GM18508 (cell line): ENCODE measurements at regions not wholly inside any gene's neighbourhood (a gene's known extent, or its start where the extent isn't known, plus 50 kb on each side); places are given as distances from the start of the nearest gene placed in this dataset.
"Not testable (repeated sequence)": the region's sequence is repeated elsewhere in the genome, so short reads cannot be mapped to it uniquely, and the experiment has no call there.

ENCODE experiments used
- ATAC-seq: cut with Tn5 transposase; IDR thresholded peaks from one replicate; pipeline ENCODE4 v1.9.1; 2021; ENCODE audit warnings: moderate number of reproducible peaks; ENCODE audit not compliant: insufficient read depth, unreplicated experiment

- ATAC-seq = no peak
Observed at GRCh38 chr2:101612019-101612418, 85.5 kb upstream of the MAP4K4 start.

GRCh38 chr2:101610750-101611315 lies 86.7 kb upstream of the MAP4K4 start:
- ATAC-seq = no peak

- no peak for ATAC-seq
Observed at GRCh38 chr2:101609433-101609832, 88.1 kb upstream of the MAP4K4 start.

- ATAC-seq = no peak
Observed at GRCh38 chr2:101608408-101609310, 88.8 kb upstream of the MAP4K4 start.

GRCh38 chr2:101597347-101597944 lies 100.1 kb upstream of the MAP4K4 start:
- no peak for ATAC-seq

- no peak for ATAC-seq
Observed at GRCh38 chr2:101596333-101596732, 101.2 kb upstream of the MAP4K4 start.

- ATAC-seq = no peak
Observed at GRCh38 chr2:101587251-101587650, 110.3 kb upstream of the MAP4K4 start.

GRCh38 chr2:101583861-101584260 lies 108.9 kb upstream of the RFX8 start:
- ATAC-seq = no peak

GRCh38 chr2:101581675-101582299 lies 106.9 kb upstream of the RFX8 start:
- ATAC-seq = no peak

GRCh38 chr2:101580528-101580927 lies 105.6 kb upstream of the RFX8 start:
- no peak for ATAC-seq

GRCh38 chr2:101578671-101579070 lies 103.8 kb upstream of the RFX8 start:
- ATAC-seq = no peak

- ATAC-seq = not testable (repeated sequence)
Observed at GRCh38 chr2:101578135-101578534, 103.2 kb upstream of the RFX8 start.

GRCh38 chr2:101577173-101577572 lies 102.3 kb upstream of the RFX8 start:
- ATAC-seq = no peak

- no peak for ATAC-seq
Observed at GRCh38 chr2:101574622-101575021, 99.7 kb upstream of the RFX8 start.

GRCh38 chr2:101571951-101572350 lies 97.0 kb upstream of the RFX8 start:
- ATAC-seq = no peak

- no peak for ATAC-seq
Observed at GRCh38 chr2:101569886-101570520, 95.1 kb upstream of the RFX8 start.

- ATAC-seq = no peak
Observed at GRCh38 chr2:101568969-101569368, 94.1 kb upstream of the RFX8 start.

- ATAC-seq = no peak
Observed at GRCh38 chr2:101566632-101567228, 91.8 kb upstream of the RFX8 start.

GRCh38 chr2:101563849-101564248 lies 88.9 kb upstream of the RFX8 start:
- no peak for ATAC-seq

GRCh38 chr2:101560780-101561315 lies 85.9 kb upstream of the RFX8 start:
- no peak for ATAC-seq
